IMR-90 (cell line): ENCODE measurements at regions not wholly inside any gene's neighbourhood (a gene's known extent, or its start where the extent isn't known, plus 50 kb on each side); places are given as distances from the start of the nearest gene placed in this dataset.

Experiments
- ATAC-seq: fragments of 200-7000 bp; cut with Tn5 transposase; 2 replicates; pipeline ENCODE4 v1.9.1; 2020; ENCODE audit warnings: low read depth, mild to moderate bottlenecking, moderate library complexity
- BruUV-seq: library from RNA; stranded (reverse); fragments of 400-500 nt; replicated peaks from 2 replicates; lab custom pipeline; 2021; lab: Mats Ljungman, UMichigan
- CTCF ChIA-PET: fragments of 300-600 bp; formaldehyde crosslinking; extraction: SDS; loops from one replicate; lab custom pipeline; 2021; ENCODE audit warnings: antibody characterized with exemption; lab: Yijun Ruan, JAX
- POLR2A ChIA-PET: fragments of 300-600 bp; sonication (Branson Sonifier 250); formaldehyde crosslinking; loops from one replicate; lab custom pipeline; 2022; ENCODE audit warnings: antibody characterized with exemption; ENCODE audit not compliant: unreplicated experiment; lab: Charles Lee
- DNase-seq: peaks from one replicate; pipeline ENCODE4 v3.0.0; 2013
- H2AFZ ChIP-seq: replicated peaks from 2 replicates; pipeline ENCODE3; 2013; ENCODE audit warnings: low read length, mild to moderate bottlenecking; ENCODE audit not compliant: poor library complexity
- H2AK5ac ChIP-seq: 2 replicates; pipeline ENCODE4 v1.6.1; 2013; ENCODE audit warnings: low read depth, low read length, inconsistent platforms
- H2AK9ac ChIP-seq: replicated peaks from 2 replicates; pipeline ENCODE3; 2013; ENCODE audit warnings: mild to moderate bottlenecking, low read depth, low read length, moderate library complexity; ENCODE audit not compliant: poor library complexity
- H2BK120ac ChIP-seq: 2 replicates; pipeline ENCODE4 v1.6.1; 2013; ENCODE audit warnings: low read depth, low read length, inconsistent platforms
- H2BK15ac ChIP-seq: 3 replicates; pipeline ENCODE4 v1.6.1; 2013; ENCODE audit warnings: low read depth, low read length, inconsistent platforms
- H2BK20ac ChIP-seq: 2 replicates; pipeline ENCODE4 v1.6.1; 2013; ENCODE audit warnings: low read depth, mild to moderate bottlenecking, inconsistent platforms, low read length, moderate library complexity
- H2BK5ac ChIP-seq: 2 replicates; pipeline ENCODE4 v1.6.1; 2013; ENCODE audit warnings: mild to moderate bottlenecking, low read depth, low read length, inconsistent platforms; ENCODE audit not compliant: poor library complexity, severe bottlenecking
- H3K14ac ChIP-seq: replicated peaks from 2 replicates; pipeline ENCODE4 v1.6.1; 2013; ENCODE audit warnings: low read depth, low read length, inconsistent platforms
- H3K18ac ChIP-seq: 2 replicates; pipeline ENCODE4 v1.6.1; 2013; ENCODE audit warnings: low read depth, low read length, control low read depth
- H3K23ac ChIP-seq: 2 replicates; pipeline ENCODE4 v1.6.1; 2013; ENCODE audit warnings: low read depth, low read length, inconsistent platforms
- H3K27ac ChIP-seq: 2 replicates; pipeline ENCODE4 v1.5.1; 2013; ENCODE audit warnings: mild to moderate bottlenecking, control low read depth, low read length; ENCODE audit not compliant: insufficient read depth
- H3K27me3 ChIP-seq: 2 replicates; pipeline ENCODE4 v1.6.1; 2013; ENCODE audit warnings: low read length; ENCODE audit not compliant: control insufficient read depth, insufficient read depth
- H3K36me3 ChIP-seq: 2 replicates; pipeline ENCODE4 v1.6.1; 2013; ENCODE audit warnings: low read length, mixed read lengths; ENCODE audit not compliant: control insufficient read depth, insufficient read depth
- H3K4ac ChIP-seq: 2 replicates; pipeline ENCODE4 v1.6.1; 2013; ENCODE audit warnings: low read depth, low read length, inconsistent platforms
- H3K4me1 ChIP-seq: 2 replicates; pipeline ENCODE4 v1.6.1; 2013; ENCODE audit warnings: low read length, mixed read lengths; ENCODE audit not compliant: control insufficient read depth, insufficient read depth
- H3K4me2 ChIP-seq: 2 replicates; pipeline ENCODE4 v1.6.1; 2013; ENCODE audit warnings: low read depth, mild to moderate bottlenecking, control low read depth, low read length, moderate library complexity
- H3K4me3 ChIP-seq: 2 replicates; pipeline ENCODE4 v1.5.1; 2013; ENCODE audit warnings: low read depth, mild to moderate bottlenecking, control low read depth, low read length, moderate library complexity; ENCODE audit not compliant: insufficient read depth
- H3K56ac ChIP-seq: 2 replicates; pipeline ENCODE4 v1.6.1; 2013; ENCODE audit warnings: low read length, inconsistent platforms; ENCODE audit not compliant: insufficient read depth; ENCODE audit errors: extremely low read depth
- H3K79me1 ChIP-seq, 2 experiments: 2 replicates each; pipeline ENCODE4 v1.6.1; 2013; ENCODE audit warnings: low read length in 2 of 2, inconsistent platforms in 1 of 2, low read depth in 1 of 2
- H3K9ac ChIP-seq: 2 replicates; pipeline ENCODE4 v1.6.1; 2013; ENCODE audit warnings: low read depth, low read length, control low read depth
- H3K9me1 ChIP-seq: 2 replicates; pipeline ENCODE4 v1.6.1; 2013; ENCODE audit warnings: low read length, inconsistent platforms; ENCODE audit not compliant: insufficient read depth
- H3K9me3 ChIP-seq: 2 replicates; pipeline ENCODE4 v1.6.1; 2013; ENCODE audit warnings: low read length; ENCODE audit not compliant: control insufficient read depth, insufficient read depth
- H4K20me1 ChIP-seq: 2 replicates; pipeline ENCODE4 v1.6.1; 2013; ENCODE audit warnings: low read length, inconsistent platforms; ENCODE audit not compliant: insufficient read depth
- H4K5ac ChIP-seq: 2 replicates; pipeline ENCODE4 v1.6.1; 2013; ENCODE audit warnings: mild to moderate bottlenecking, low read depth, low read length, control low read depth
- H4K8ac ChIP-seq, 2 experiments: 2 replicates each; pipeline ENCODE4 v1.6.1; 2013; ENCODE audit warnings: low read depth in 2 of 2, low read length in 2 of 2, control low read depth in 1 of 2, inconsistent platforms in 1 of 2
- H4K91ac ChIP-seq: 2 replicates; pipeline ENCODE4 v1.6.1; 2013; ENCODE audit warnings: low read depth, low read length, inconsistent platforms; ENCODE audit not compliant: insufficient read depth
- BHLHE40 ChIP-seq: fragments of 150-350 bp; IDR thresholded peaks from 2 replicates; pipeline ENCODE4 v1.6.1; 2016; ENCODE audit warnings: mild to moderate bottlenecking, low read depth, low read length
- CEBPB ChIP-seq: IDR thresholded peaks from 2 replicates; pipeline ENCODE4 v1.6.1; 2012; ENCODE audit warnings: low read depth, low read length, improper control_type of control experiment
- CHD1 ChIP-seq: IDR thresholded peaks from 2 replicates; pipeline ENCODE4 v1.6.1; 2012; ENCODE audit warnings: low read depth, low read length, improper control_type of control experiment
- CTCF ChIP-seq: conservative IDR thresholded peaks from 2 replicates; pipeline ENCODE4 v1.5.1; 2012; ENCODE audit warnings: mild to moderate bottlenecking, low read depth, low read length, improper control_type of control experiment
- ELK1 ChIP-seq: fragments of 150-350 bp; IDR thresholded peaks from 2 replicates; pipeline ENCODE4 v1.6.1; 2016; ENCODE audit warnings: low read depth, mild to moderate bottlenecking, low read length, moderate library complexity, borderline replicate concordance
- FOS ChIP-seq: fragments of 150-350 bp; IDR thresholded peaks from 2 replicates; pipeline ENCODE4 v1.6.1; 2016; ENCODE audit warnings: low read depth, low read length
- MAFK ChIP-seq: IDR thresholded peaks from 2 replicates; pipeline ENCODE4 v1.6.1; 2012; ENCODE audit warnings: low read depth, low read length, improper control_type of control experiment
- MAZ ChIP-seq: IDR thresholded peaks from 2 replicates; pipeline ENCODE4 v1.6.1; 2012; ENCODE audit warnings: low read depth, mild to moderate bottlenecking, low read length, improper control_type of control experiment, moderate library complexity, borderline replicate concordance
- MXI1 ChIP-seq: IDR thresholded peaks from 2 replicates; pipeline ENCODE4 v1.6.1; 2012; ENCODE audit warnings: low read depth, mild to moderate bottlenecking, low read length, moderate library complexity, borderline replicate concordance
- POLR2A ChIP-seq: IDR thresholded peaks from 2 replicates; pipeline ENCODE4 v1.6.1; 2012; ENCODE audit warnings: mild to moderate bottlenecking, low read depth, low read length
- RAD21 ChIP-seq: IDR thresholded peaks from 2 replicates; pipeline ENCODE4 v1.6.1; 2012; ENCODE audit warnings: low read length, improper control_type of control experiment
- RCOR1 ChIP-seq: IDR thresholded peaks from 2 replicates; pipeline ENCODE4 v1.6.1; 2012; ENCODE audit warnings: mild to moderate bottlenecking, low read length, improper control_type of control experiment; ENCODE audit not compliant: insufficient replicate concordance
- RFX5 ChIP-seq: IDR thresholded peaks from 2 replicates; pipeline ENCODE4 v1.8.0; 2012; ENCODE audit warnings: low read depth, mild to moderate bottlenecking, low read length, moderate library complexity
- SMC3 ChIP-seq: fragments of 150-350 bp; IDR thresholded peaks from 2 replicates; pipeline ENCODE4 v1.6.1; 2016; ENCODE audit warnings: low read depth, mild to moderate bottlenecking, antibody characterized with exemption, low read length, moderate library complexity
- USF2 ChIP-seq: fragments of 150-350 bp; IDR thresholded peaks from 2 replicates; pipeline ENCODE4 v1.6.1; 2017; ENCODE audit warnings: mild to moderate bottlenecking, antibody characterized with exemption, low read length, low read depth
- WGBS, 2 experiments: methylation state at CpG; one replicate each; pipeline versions ENCODE4 v1.1.5 to v1.1.7; 2013; ENCODE audit warnings: missing lambda C conversion rate in 2 of 2; ENCODE audit not compliant: insufficient read length in 1 of 2; ENCODE audit errors: extremely low coverage in 2 of 2; 5-methylcytosine and 5-hydroxymethylcytosine counted together
- dilution Hi-C: fragments of 300-500 bp; cut with HindIII; formaldehyde crosslinking; loops from one replicate; pipeline ENCODE4 v1.14.3; 2018; ENCODE audit warnings: low sequenced_read_pairs; ENCODE audit not compliant: unreplicated experiment
- in situ Hi-C: fragments of 300-500 bp; cut with MboI; formaldehyde crosslinking; loops from 3 replicates; pipeline ENCODE4 v1.14.3; 2019; ENCODE audit warnings: low sequenced_read_pairs, inconsistent platforms, mixed read lengths
- intact Hi-C: fragments of 100-400 bp; cut with micrococcal nuclease; formaldehyde crosslinking; loops from 2 replicates; pipeline ENCODE4 v1.10.0; 2022

GRCh38 chr3:153060346-153060745 lies 101.7 kb upstream of the RAP2B start:
- no peak overlapping the region for H4K5ac ChIP-seq
- H2BK15ac ChIP-seq = no peak overlapping the region
- TF ChIP-seq RAD21 = no peak
- TF ChIP-seq CEBPB = no peak
- TF ChIP-seq POLR2A = no peak
- no peak for TF ChIP-seq CTCF
- no peak for TF ChIP-seq BHLHE40
- TF ChIP-seq ELK1 = no peak
- TF ChIP-seq MXI1 = no peak
- TF ChIP-seq USF2 = no peak
- no peak for TF ChIP-seq FOS
- no peak for TF ChIP-seq RCOR1
- TF ChIP-seq MAFK = no peak
- TF ChIP-seq CHD1 = no peak
- no peak for TF ChIP-seq RFX5
- no peak for TF ChIP-seq SMC3
- no peak for TF ChIP-seq MAZ
- H3K9me1 ChIP-seq = no peaks in the 10 kb centered on the region
- ChIA-PET CTCF (no interaction called here), POLR2A (no interaction called here)
- H3K14ac ChIP-seq = no peak overlapping the region
- no peak overlapping the region for H4K91ac ChIP-seq
- H3K27me3 ChIP-seq = no peaks in the 10 kb centered on the region
- H3K27ac ChIP-seq = no peak overlapping the region
- H3K56ac ChIP-seq = no peak overlapping the region
- H3K4me1 ChIP-seq = peaks cover 2% of the 10 kb centered on the region; the same call in 1 of the 2 replicates
- dilution Hi-C loops (no loop called here), intact Hi-C loops (no loop called here), in situ Hi-C loops (no loop called here)
- H3K18ac ChIP-seq = no peak overlapping the region
- H3K4me3 ChIP-seq = no peak overlapping the region
- ATAC-seq (no peak), DNase-seq (no peak)
- no peak overlapping the region for H3K9ac ChIP-seq
- H2BK20ac ChIP-seq = no peak overlapping the region
- H4K20me1 ChIP-seq = peaks cover 3% of the 10 kb centered on the region; the same call in 1 of the 2 replicates
- H2AK5ac ChIP-seq = no peak overlapping the region
- H3K4ac ChIP-seq = no peak overlapping the region
- no peak overlapping the region for H2BK5ac ChIP-seq
- H3K4me2 ChIP-seq = no peak overlapping the region
- H3K36me3 ChIP-seq = no peaks in the 10 kb centered on the region
- no peak overlapping the region for H3K23ac ChIP-seq
- BruUV-seq = no TSS peak
- H2AK9ac ChIP-seq = no peak overlapping the region
- no peak overlapping the region for H2BK120ac ChIP-seq
- no peaks in the 10 kb centered on the region for H3K9me3 ChIP-seq
- no peaks in the 10 kb centered on the region for H3K79me1 ChIP-seq
- WGBS, 2 experiments = no CpG with 5 or more reads among the region's 5 CpGs
- no peak overlapping the region for H4K8ac ChIP-seq
- H2AFZ ChIP-seq = no peak overlapping the region
